Brain microvascular endothelial cell (primary cell): ENCODE measurements at regions not wholly inside any gene's neighbourhood (a gene's known extent, or its start where the extent isn't known, plus 50 kb on each side); places are given as distances from the start of the nearest gene placed in this dataset.

Experiments
- DNase-seq: peaks from one replicate; pipeline ENCODE4 v3.0.0-alpha.2; 2020
- H3K27ac ChIP-seq: fragments of 250-450 bp; sonication (Bioruptor Pico); 2 replicates; pipeline ENCODE4 v1.5.1; 2020; ENCODE audit warnings: mild to moderate bottlenecking, moderate library complexity
- H3K27me3 ChIP-seq: fragments of 250-450 bp; sonication (Bioruptor Pico); replicated peaks from 2 replicates; pipeline ENCODE4 v1.5.1; 2020; ENCODE audit warnings: mild to moderate bottlenecking
- H3K36me3 ChIP-seq: fragments of 250-450 bp; sonication (Bioruptor Pico); replicated peaks from 2 replicates; pipeline ENCODE4 v1.5.1; 2020; ENCODE audit warnings: mild to moderate bottlenecking
- H3K4me3 ChIP-seq: 2 replicates; pipeline ENCODE4 v1.5.1; 2011; ENCODE audit warnings: low read depth, mild to moderate bottlenecking, control low read depth, low read length, moderate library complexity
- in situ Hi-C: cut with HindIII; loops from 2 replicates; pipeline ENCODE4 v1.10.0; 2017; ENCODE audit warnings: low sequenced_read_pairs, low pct_ligation_motif_present
- TF ChIP-seq, protein P1 (sequence below): IDR thresholded peaks from 2 replicates; pipeline ENCODE4 v1.5.1; 2011; ENCODE audit warnings: low read depth, mild to moderate bottlenecking, moderate library complexity, low read length, control low read depth, inconsistent platforms; ENCODE audit errors: missing control alignments

DNA sequence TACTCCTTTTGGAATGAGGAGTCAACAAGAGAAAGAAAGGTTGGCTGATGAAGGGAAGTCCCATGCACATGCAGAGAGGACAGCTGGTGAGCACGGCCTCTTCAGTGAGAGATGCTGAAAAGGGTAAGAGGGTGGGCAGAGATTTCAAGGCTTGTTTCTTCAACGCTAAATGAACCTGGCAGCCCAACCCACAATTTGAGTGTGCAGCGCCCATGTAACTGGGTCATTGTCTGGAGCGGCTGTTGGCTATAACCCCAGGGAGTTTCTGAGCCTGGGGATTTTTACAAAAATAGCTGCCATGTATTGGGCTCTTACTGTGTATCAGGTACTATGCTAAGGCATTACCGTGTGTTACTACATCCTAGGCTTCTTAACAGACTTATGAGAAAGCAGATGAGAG, 594.1 kb downstream of the ETS1 start:
- H3K27me3 ChIP-seq: no peaks in the 10 kb centered on the region
- TF ChIP-seq, protein P1, sequence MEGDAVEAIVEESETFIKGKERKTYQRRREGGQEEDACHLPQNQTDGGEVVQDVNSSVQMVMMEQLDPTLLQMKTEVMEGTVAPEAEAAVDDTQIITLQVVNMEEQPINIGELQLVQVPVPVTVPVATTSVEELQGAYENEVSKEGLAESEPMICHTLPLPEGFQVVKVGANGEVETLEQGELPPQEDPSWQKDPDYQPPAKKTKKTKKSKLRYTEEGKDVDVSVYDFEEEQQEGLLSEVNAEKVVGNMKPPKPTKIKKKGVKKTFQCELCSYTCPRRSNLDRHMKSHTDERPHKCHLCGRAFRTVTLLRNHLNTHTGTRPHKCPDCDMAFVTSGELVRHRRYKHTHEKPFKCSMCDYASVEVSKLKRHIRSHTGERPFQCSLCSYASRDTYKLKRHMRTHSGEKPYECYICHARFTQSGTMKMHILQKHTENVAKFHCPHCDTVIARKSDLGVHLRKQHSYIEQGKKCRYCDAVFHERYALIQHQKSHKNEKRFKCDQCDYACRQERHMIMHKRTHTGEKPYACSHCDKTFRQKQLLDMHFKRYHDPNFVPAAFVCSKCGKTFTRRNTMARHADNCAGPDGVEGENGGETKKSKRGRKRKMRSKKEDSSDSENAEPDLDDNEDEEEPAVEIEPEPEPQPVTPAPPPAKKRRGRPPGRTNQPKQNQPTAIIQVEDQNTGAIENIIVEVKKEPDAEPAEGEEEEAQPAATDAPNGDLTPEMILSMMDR: no peak
- in situ Hi-C loops: no loop called here
- no peak overlapping the region for H3K4me3 ChIP-seq
- no peak overlapping the region for H3K27ac ChIP-seq
- no peaks in the 10 kb centered on the region for H3K36me3 ChIP-seq
- no peak for DNase-seq

DNA sequence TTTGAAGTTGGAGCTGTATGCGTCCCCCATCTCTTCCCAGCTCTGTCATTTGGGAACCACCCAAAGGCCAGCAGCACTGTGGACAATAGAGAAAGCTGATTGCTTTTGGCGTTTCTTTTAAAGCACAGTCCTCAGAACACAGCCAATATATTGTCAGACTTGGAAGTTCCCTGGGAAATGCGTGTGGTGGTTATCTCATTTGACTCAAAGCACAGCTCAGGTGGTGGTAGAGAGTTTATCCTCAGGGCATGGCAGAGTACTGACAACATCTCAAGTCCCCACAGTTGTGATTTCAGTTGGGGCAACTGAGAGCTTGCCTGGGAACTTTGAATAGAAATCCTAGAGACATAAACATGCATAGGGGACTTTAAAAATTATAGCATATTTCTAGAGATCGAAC, 601.3 kb downstream of the ETS1 start:
- in situ Hi-C loops: no loop called here

DNA sequence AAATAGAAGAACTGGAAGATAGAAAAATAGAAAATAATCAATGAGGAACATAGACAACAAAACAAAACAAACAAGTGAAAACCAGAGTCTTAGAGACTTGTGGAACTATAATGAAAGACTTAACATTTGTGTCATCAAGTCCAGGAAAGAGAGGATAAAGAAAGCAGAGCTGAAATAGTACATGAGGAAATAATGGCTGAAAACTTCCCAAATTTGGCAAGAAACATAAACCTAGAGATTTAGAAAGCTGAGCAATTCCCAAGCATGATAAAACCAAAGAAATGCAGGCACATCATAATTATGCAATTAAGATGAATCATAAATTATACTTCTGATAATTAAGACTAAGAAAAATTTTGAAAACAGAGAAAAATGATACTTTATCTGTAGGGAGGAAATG, 614.5 kb downstream of the ETS1 start:
- no peaks in the 10 kb centered on the region for H3K27me3 ChIP-seq
- H3K4me3 ChIP-seq: no peak overlapping the region
- no peak overlapping the region for H3K27ac ChIP-seq
- in situ Hi-C loops: no loop called here
- H3K36me3 ChIP-seq: no peaks in the 10 kb centered on the region
- TF ChIP-seq, protein P1: no peak
- no peak for DNase-seq

More for the DNA sequence above, 601.3 kb downstream of the ETS1 start:
- Histone ChIP-seq H3K4me3 (no peak overlapping the region), H3K27me3 (no peaks in the 10 kb centered on the region), H3K36me3 (no peaks in the 10 kb centered on the region), H3K27ac (no peak overlapping the region)
- DNase-seq: no peak
- TF ChIP-seq, protein P1: no peak

DNA sequence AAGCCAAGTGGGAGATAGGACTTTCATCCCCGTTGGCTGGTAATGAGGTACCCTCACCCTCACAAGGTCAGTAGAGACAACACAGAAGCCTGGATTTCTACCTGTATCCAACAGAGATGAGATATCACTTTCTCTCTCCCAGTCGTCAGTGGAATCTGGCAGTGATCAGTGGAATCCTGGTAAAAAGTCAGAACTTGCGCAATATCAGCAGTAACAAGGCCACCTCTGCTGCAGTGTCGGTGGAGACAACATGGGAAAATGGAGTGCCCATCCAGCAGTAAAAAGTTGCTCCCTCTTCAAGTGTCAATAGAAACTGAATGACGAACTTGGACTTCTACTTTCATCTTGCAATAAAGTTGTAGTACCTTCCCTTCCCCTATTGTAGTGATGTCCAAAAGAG, 615.9 kb downstream of the ETS1 start:
- TF ChIP-seq, protein P1: no peak
- Histone ChIP-seq H3K4me3 (no peak overlapping the region), H3K36me3 (no peaks in the 10 kb centered on the region), H3K27me3 (no peaks in the 10 kb centered on the region), H3K27ac (no peak overlapping the region)
- no peak for DNase-seq
- in situ Hi-C loops: no loop called here

DNA sequence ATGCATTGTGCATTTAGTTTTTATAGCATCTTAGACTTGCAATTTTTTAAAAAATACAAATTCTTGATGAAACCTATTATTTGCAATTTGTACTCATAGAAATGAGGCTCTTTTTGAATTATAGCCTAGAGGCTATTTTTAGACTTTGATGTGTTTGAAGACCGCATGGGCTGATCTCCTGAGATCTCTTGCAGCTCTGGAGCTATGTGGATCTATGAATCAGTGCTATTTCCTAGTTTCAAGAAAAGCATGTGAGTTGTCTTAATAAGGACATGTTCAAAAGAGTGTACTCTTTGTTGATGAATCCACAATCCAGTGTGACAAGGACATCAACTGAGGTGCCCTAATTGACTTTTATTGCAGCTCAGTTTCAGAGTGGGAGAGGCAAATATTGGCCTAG, 620.5 kb downstream of the ETS1 start:
- TF ChIP-seq, protein P1: no peak
- in situ Hi-C loops: no loop called here
- no peak for DNase-seq

DNA sequence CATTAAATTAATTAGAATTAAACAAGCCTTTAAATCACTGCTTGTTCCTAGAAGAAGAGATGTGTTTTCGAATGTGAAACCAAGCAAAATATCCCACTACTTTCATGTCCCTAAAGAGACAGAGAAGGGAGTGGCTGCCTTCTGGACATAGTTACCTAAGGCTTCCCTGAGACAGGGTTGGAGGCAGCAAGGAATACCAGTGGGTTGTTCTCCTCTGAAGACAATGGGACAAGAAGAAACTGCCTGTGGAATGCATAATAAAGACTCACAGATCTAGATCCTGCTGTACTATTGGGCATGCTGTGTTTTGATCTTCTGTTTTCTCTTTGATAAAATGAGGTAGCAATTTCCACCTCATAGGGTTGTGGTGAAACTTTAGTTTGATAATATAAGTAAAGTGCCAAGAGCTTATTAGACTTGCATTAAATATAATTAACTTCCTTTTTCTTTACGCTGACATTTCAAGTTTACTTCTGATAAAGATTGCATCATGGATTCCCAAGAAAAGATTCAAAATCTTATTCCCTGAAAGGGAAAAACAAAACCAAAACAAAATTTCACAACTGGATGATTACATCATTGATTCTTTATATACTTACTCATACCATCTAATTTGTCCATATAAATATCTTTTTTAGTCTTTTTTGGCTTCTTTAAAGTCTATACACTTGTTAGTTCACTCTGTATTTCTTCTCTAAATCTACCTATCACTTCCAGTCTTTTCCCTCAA, 621.3 kb downstream of the ETS1 start:
- Histone ChIP-seq H3K27me3 (no peaks in the 10 kb centered on the region), H3K27ac (no peak overlapping the region), H3K36me3 (no peaks in the 10 kb centered on the region), H3K4me3 (no peak overlapping the region)
- in situ Hi-C loops: no loop called here
- TF ChIP-seq, protein P1: no peak
- DNase-seq: no peak

More for the DNA sequence above, 620.5 kb downstream of the ETS1 start:
- Histone ChIP-seq H3K27me3 (no peaks in the 10 kb centered on the region), H3K36me3 (no peaks in the 10 kb centered on the region), H3K4me3 (no peak overlapping the region), H3K27ac (no peak overlapping the region)
